Body of pancreas (tissue), 4 donors: ENCODE measurements at regions not wholly inside any gene's neighbourhood (a gene's known extent, or its start where the extent isn't known, plus 50 kb on each side); places are given as distances from the start of the nearest gene placed in this dataset.

ENCODE experiments used
- CTCF ChIP-seq, 7 experiments: fragments of 450-650 bp in 4 of 7; fragments of 200-600 bp in 3 of 7; sonication (generic) in 3 of 7; IDR thresholded peaks; one replicate each; pipeline ENCODE4 v1.5.1; 2016 to 2019; ENCODE audit warnings: antibody characterized with exemption in 7 of 7
- POLR2A ChIP-seq, 3 donors: fragments of 450-650 bp; IDR thresholded peaks; one replicate each; pipeline ENCODE4 v1.6.1; 2016; ENCODE audit warnings: antibody characterized with exemption in 3 of 3, mild to moderate bottlenecking in 2 of 3

- TF ChIP-seq CTCF (IDR thresholded peaks at IDR 0.05), result no peak
- TF ChIP-seq POLR2A (IDR thresholded peaks at IDR 0.05), result no peak
Measured at GRCh38 chr20:24744747-24745146, 204.3 kb upstream of the CST7 start.
